ENCODE measurements at regions not wholly inside any gene's neighbourhood (a gene's known extent, or its start where the extent isn't known, plus 50 kb on each side); places are given as distances from the start of the nearest gene placed in this dataset.
A peak's percentile ranks its signal among the peaks of the same experiment; 100 is the strongest.

DNA sequence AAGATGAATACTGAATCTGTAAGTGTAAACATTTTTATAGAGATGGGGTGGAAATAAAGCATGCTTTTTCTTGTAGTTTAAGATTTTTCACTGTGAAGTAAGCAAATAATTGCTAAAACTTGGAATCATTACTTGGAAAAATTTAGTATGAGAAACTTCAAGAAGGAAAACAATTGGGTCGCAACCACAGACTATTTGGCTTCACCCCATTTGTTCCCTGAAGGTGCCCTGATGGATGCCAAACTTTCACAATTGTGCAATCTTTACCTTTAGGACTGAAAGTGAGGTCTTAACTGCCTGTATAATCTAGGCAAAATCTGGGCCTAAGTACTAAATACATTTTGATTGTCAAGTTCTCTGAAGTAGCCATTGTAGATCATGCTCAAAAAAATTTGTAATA is 330.1 kb downstream of the HDGFL1 start:
- DNase-seq, result no peak
- in situ Hi-C loops (cut with MboI; ENCODE audit: low pct_unique_long_range_greater_than_20kb, low sequenced_read_pairs), result no loop called here

DNA sequence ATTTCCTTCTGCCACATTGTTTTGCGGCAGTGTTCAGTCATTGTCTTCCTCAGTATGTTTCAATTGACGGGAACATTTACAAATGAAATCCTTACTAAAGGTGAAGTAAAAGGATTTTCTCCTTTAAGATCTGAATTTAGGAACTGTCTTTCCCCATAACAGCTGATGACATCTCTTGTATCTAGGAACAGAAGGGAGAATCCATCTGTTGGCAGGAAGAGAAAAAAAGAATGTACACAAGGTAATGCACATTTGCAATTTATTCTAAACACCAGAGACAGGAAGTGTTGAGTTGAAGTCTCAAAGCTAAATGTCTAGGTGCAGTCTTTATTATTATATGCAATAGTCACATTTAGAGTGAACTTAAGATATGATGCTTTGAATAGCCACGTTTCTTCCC is 334.5 kb downstream of the HDGFL1 start:
- in situ Hi-C loops (cut with MboI; ENCODE audit: low pct_unique_long_range_greater_than_20kb, low sequenced_read_pairs), result no loop called here
- no peak for DNase-seq

DNA sequence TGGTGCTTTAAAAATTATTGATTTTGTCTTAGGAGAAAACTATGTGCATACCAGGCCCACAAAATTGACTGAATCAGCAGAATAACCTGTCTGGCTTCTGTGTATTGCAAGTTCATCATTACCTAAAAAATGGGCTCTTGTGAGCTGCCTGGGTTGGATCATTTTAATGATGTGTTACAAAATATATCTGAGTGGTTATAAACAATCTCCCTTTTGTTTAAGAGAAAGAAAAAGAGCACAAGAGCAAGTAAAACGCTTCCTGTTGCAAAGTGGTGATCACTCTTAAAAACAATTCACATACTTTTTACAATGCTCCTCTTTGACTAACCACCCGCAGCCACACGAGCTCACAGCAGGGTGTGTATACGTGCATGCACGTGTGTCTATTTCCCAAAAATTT is 335.1 kb downstream of the HDGFL1 start:
- DNase-seq, result no peak
- in situ Hi-C loops (cut with MboI; ENCODE audit: low pct_unique_long_range_greater_than_20kb, low sequenced_read_pairs), result no loop called here

DNA sequence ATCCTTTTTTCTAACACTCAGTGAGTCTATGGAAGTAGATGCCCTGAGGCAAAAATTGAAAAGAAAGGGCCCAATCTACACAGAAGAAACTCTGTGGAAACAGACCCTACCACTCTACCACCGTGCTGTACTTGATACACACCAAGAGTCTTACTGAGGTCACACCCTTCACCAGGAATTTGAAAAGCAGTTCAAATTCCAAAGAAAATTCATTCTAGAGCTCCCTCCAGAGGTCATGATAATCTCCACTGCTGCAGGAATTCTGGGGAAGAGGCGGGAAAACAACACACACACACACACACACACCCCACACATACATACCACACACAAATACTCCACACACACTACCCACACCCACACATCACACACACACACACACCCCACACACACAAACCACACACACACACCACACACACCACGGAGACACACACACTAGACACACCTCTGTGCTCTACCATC is 336.8 kb downstream of the HDGFL1 start:
- in situ Hi-C loops (cut with MboI; ENCODE audit: low pct_unique_long_range_greater_than_20kb, low sequenced_read_pairs), result no loop called here
- DNase-seq, result no peak

DNA sequence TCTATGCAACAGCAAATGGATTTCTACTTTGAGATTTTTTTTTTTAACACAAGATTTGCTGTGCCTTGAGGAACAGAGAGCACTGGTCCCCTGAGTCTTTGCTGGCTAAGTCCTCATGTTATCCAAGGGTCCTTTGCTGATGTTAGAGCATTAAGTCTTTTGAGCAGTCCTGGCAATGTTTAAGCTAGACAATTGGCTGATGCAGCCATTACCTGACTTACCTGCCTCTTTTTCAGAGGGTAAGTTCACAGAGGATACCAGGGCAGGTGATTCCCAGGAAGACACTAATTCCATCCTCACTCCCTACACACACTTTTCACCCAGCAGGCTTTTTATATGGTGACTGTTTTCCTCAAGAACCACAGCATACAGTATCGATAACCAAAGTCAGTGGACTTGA is 337.7 kb downstream of the HDGFL1 start:
- in situ Hi-C loops (cut with MboI; ENCODE audit: low pct_unique_long_range_greater_than_20kb, low sequenced_read_pairs), result no loop called here
- DNase-seq, result no peak

DNA sequence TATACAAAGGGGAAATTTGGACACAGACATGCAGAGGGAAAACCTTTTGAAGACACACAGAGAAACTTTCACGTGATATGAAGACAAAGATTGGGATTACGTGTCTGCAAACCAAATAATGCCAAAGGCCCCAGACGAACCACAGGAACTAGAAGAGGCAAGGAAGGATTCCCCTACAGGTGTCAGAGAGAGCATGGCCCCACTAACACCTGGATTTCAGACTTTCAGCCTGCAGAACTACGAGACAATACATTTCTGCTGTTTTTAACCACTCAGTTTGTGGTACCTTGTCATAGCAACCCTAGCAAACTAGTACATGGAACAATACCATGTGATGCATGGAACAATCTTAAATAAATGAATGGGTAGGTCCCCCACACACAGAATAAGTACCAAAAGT is 341.0 kb downstream of the HDGFL1 start:
- in situ Hi-C loops (cut with MboI; ENCODE audit: low pct_unique_long_range_greater_than_20kb, low sequenced_read_pairs), result no loop called here
- DNase-seq, result no peak

DNA sequence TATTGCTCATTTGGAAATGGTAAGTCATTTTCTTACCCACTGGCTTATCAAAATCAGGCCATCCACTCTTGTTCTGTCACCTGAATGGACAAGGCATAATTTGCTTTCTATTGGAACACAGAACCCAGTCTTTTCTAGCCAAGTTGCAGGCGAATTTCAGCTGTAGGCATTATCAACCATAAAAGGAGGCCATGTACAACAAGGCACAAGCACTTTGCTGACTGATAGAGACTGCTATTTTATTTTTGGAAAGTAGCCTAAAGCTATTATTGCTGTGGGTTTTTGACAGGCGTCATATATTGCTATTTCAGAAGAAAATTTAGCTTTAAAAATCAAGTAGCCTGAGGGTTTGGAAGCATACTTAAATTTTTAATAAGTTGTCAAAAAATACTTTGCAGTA is 344.2 kb downstream of the HDGFL1 start:
- in situ Hi-C loops (cut with MboI; ENCODE audit: low pct_unique_long_range_greater_than_20kb, low sequenced_read_pairs), result no loop called here
- DNase-seq, result no peak

DNA sequence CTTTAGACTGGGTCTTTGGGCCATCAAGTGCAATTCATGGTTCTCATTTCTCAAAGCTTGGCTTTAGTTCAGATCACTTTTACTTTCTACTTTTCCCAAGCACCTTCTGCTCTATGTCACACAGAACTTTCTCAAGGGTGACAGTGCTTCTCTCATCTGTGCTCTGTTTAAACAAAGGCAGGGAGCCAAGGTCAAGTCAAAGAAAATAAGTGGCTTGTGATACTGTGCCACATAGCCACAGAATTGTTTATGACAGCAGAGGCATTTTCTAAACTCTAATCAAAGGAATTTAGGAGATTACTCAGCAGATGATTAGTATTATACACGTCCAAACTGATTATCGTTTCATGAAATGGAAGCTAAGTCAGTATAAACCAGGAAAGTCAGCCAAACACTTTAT is 348.0 kb downstream of the HDGFL1 start:
- in situ Hi-C loops (cut with MboI; ENCODE audit: low pct_unique_long_range_greater_than_20kb, low sequenced_read_pairs), result no loop called here
- DNase-seq, result no peak

DNA sequence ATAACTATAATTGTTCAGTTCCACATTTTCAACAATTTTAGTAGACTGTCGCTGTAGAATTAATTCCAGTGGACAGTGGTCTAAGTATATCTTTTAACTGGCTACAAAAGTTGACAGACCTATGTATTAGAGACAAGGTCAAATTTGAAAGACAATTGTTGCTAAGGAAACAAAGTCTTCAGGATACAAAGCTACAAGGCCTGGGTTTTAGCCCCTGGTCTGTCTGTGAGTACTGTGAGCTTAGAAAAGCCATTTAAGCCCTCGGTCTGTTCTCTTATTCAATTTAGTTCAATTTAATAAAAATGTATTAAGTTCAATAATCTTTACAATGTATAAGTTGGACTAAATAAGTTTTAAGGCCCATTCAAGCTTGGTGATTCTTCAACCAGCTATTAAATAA is 352.5 kb downstream of the HDGFL1 start:
- in situ Hi-C loops (cut with MboI; ENCODE audit: low pct_unique_long_range_greater_than_20kb, low sequenced_read_pairs), result no loop called here
- DNase-seq, result no peak

DNA sequence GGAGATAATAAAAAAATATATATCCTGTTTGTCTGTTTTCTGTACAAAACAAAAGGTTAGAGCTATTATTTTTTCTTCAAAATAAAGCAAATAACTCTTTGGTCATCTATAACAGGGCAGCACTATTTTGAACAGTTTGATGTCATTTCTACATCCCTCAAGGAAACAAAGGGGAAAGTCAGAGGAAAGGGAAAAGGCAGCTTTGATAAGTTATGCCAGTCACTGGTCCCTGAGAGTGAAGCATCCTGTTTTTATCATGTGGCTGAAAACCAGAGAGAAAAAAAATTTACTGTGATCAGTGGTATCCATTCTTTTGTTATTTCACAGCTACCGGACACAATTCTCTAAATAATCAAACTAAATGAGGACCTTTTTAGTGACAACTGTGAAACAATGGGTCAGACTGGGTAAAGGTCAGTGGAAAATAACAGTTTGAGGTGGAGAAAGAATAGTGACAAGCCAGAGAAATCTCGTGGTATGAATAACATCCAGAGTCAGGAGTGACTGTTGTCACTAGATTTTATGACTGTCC is 356.0 kb downstream of the HDGFL1 start:
- DNase-seq, result no peak
- in situ Hi-C loops (cut with MboI; ENCODE audit: low pct_unique_long_range_greater_than_20kb, low sequenced_read_pairs), result no loop called here

DNA sequence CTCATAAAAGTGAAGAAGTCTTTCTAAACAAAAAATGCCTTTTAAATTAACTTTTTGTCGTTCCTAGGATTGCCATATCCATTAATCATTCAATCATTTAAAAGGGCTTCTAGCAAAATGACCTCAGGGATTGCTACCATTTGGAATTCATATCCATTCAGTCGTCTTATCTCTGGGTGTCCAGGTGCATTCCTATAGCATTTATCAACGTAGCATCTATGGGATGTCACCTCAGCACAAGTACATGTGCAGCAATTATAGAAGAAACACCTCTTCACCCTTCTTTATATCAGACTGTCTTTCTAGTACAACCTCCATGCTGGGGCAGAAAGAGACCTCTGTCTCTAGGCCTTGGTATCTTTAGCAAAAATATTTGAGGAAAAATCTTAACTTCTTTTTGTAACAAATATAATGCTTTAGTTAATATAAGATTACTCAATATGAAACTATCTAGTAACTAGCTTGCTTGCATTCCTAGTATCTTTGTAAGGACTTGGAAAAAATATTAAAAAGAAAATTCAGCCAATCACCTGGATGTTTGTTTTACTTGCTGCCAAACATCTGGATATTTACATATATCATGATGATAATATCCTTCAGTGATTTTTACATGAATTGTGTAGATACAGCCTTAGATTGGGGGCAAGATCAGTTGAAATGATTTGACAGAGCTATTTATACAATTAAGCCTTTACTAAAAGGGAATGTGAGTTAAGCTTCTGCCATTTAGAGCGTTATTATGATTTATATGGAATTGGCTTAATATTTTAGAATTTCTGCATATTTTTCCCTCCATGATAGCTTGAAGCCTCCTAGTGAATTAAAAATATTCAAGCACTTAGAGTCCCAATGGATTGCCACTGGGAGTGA is 356.8 kb downstream of the HDGFL1 start:
- no peak for DNase-seq
- in situ Hi-C loops (cut with MboI; ENCODE audit: low pct_unique_long_range_greater_than_20kb, low sequenced_read_pairs), result no loop called here

DNA sequence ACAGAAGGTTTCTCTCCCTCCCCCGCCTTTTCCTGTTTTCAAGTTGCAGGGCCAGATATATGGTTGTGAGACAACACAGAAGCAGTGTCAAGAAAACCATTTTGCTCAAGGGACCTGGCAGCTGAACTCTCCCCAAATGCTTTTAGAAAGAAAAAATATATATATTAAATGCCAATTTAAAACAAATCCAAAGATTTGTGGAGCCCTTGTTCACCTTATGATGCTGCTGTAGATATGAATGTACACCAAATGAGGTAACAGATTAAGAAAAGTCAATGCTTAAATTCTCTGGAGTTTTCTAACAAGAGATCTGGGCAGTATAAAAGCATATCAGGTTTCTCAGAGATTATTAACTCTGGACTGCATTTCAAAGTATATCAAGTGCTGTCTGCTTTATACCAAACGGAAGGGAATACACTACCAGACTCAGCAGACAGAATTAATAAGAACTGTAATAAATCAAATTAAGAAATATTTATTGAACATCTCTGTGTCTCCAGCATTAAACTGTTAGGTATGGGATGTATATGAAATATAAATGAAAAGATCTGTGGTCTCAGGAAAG is 357.5 kb downstream of the HDGFL1 start:
- DNase-seq, result no peak
- in situ Hi-C loops (cut with MboI; ENCODE audit: low pct_unique_long_range_greater_than_20kb, low sequenced_read_pairs), result no loop called here

DNA sequence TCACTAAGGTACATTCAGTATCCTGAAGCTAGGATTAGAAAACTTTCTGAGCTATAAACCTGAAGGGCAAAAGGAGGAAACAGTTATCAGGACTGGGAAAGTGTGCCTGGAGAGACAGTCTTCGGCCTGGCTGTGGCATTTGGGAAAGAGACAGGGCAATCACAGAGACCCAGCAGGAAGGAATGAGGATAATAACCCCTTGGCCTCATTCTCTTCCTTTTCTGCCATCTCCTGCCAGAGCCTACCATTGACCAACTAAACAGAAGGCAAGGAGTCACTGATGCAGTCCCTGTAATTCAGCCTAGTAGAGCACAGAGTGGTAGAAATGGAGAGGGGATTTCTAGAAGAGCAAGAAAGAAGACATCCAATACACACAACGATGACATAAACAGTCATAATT is 359.4 kb downstream of the HDGFL1 start:
- in situ Hi-C loops (cut with MboI; ENCODE audit: low pct_unique_long_range_greater_than_20kb, low sequenced_read_pairs), result no loop called here
- DNase-seq, result no peak

DNA sequence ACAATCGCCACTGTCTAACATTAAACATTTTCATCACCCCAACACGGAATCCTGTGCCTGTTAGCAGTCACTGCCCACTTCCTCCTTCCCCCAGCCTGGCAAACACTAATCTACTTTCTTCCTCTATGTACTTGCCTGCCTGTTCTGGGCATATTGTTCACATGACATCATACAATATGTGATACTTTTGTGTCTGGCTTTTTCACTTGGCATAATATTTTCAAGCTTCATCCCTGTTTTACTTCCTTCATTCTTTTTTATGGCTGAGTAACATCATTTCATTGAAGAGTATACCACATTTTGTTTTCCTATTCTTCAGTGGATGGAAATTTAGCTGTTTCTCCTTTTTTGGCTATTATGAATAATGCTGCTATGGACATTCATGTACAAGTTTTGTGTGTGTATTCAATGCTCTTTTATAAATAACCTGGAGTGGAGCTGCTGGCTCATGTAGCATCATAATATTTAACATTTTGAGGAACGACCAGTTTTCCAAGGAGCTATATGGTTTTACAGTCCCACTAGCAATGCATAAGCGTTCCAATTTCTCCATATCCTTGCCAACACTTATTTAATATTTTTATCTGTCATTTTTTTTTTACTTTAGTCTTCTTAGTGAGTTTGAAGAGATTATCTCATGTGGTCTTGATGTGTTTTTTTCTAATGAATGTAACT is 360.1 kb downstream of the HDGFL1 start:
- in situ Hi-C loops (cut with MboI; ENCODE audit: low pct_unique_long_range_greater_than_20kb, low sequenced_read_pairs), result no loop called here
- peak; percentile 6 for DNase-seq

DNA sequence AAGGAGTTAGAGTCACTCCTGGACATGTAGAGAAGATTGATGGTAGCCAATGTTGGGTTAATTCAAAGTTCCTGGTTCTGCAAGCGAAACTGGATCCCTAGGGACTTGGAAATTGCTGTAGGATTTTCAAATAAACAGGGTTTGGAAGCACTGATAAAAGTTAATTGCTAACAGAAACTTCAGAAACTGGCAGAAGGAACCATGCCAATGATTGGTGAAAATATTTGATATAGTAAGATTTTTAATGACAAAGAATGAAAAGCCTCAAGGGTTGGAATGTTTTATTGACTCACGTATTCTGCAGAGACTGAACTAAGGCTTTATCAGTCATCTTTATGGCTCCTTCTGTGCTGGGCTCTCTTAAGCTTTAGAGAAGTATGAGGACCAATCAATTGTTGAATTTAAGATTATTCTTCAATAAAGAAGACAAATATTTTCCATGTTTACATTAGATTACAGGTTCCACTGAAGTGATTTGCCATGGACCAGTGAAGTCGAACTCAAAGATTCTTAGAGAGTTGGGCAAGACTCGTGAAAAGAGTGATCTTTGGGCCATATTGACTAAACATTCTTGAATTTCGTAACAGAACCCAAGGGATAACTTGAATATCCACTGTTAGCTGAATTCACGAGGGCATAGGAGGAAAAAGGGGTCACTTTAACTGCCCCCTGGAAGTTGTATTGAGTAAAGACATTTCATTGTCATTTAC is 371.4 kb downstream of the HDGFL1 start:
- in situ Hi-C loops (cut with MboI; ENCODE audit: low pct_unique_long_range_greater_than_20kb, low sequenced_read_pairs), result no loop called here
- no peak for DNase-seq

DNA sequence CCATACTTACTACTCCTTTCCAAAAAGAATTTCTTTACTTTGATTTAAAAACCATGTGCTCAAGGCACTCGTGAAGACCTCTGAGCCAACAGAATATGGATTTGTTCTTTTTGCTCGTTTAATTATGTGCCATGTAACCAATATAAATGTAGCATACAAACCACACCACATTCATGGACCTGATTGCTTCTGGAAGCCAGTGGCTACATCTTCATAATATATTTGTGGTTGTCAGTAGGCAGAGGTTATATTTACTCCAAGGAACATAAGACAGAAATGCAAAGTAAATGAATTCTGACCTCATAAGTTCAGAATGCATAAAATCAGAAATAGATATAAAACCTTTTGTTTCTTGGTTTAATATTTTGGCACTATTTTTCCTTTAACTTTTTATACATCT is 373.0 kb downstream of the HDGFL1 start:
- DNase-seq, result no peak
- in situ Hi-C loops (cut with MboI; ENCODE audit: low pct_unique_long_range_greater_than_20kb, low sequenced_read_pairs), result no loop called here

DNA sequence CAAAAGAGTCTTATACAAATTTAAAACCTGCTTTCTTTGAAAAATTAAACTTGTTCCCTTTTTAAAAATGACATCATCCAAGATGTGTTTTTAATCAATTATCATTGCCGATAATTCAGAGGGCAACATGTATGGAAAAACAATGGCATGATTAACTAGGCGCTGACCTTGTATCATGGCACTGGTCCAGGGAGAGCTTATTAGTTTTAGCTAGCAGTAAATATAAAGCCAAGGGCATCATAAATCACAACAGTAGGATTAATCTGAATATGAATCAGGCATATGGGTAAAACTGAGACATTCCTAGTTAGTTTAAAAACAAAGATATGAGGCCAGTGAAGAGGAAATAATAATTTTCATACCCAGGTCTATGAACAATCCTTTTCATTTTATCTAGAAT is 374.0 kb downstream of the HDGFL1 start:
- no peak for DNase-seq

DNA sequence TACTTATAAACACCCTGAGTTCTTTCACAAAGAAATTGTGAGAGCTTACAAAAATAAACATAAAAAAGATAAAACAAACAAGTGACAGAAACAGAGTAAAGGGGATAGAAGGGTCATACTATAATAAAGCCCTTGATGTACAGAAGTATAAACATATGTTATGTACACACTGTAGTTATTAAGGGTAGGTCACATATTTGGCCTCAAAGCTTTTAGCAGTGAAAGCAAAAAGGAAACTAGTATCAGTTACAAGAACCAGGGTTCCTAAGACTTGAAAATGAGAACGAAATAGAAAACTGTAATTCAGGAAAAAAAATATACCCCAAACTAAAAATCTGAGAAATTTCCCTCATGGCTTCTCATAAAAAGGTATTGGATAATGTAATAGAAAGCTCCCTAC is 380.6 kb downstream of the HDGFL1 start:
- in situ Hi-C loops (cut with MboI; ENCODE audit: low pct_unique_long_range_greater_than_20kb, low sequenced_read_pairs), result no loop called here
- DNase-seq, result no peak

More for the DNA sequence above, 374.0 kb downstream of the HDGFL1 start:
- in situ Hi-C loops (cut with MboI; ENCODE audit: low pct_unique_long_range_greater_than_20kb, low sequenced_read_pairs), result no loop called here

DNA sequence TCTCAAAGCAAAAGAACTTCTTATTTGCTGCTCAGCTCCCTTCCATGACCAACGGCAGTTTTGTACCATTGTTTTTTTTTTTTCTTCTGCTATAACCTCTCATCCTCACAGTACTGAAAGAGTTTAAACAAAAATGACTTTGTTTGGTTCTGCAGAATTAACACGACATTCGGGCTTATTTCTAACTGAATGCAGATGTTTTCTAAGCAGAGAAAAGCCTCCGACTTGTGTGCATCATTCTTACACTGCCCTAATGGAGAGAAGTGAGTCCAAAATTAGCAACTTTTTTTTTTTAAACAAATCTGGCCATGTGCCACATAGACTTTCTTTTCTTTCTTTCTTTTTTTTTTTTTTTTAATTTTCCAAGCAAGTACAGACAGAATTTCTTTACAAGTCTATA is 382.7 kb downstream of the HDGFL1 start:
- DNase-seq, result no peak
- in situ Hi-C loops (cut with MboI; ENCODE audit: low pct_unique_long_range_greater_than_20kb, low sequenced_read_pairs), result no loop called here
